ENCODE measurements at regions not wholly inside any gene's neighbourhood (a gene's known extent, or its start where the extent isn't known, plus 50 kb on each side); places are given as distances from the start of the nearest gene placed in this dataset.
"Not testable (repeated sequence)": the region's sequence is repeated elsewhere in the genome, so short reads cannot be mapped to it uniquely, and the experiment has no call there.

DNA sequence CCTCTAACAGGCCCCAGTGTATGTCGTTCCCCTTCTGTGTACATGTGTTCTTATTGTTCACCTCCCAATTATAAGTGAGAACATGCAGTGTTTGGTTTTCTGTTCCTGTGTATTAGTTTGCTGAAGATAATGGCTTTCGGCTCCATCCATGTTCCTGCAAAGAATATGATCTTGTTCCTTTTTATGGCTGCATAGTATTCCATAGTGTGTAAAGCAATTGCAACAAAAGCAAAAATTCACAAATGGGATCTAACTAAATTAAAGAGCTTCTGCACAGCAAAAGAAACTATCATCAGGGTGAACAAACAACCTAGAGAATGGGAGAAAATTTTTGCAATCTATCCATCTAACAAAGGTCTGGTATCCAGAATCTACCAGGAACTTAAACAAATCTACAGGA, 102.2 kb upstream of the ZNF92 start:
- H3K36me3 ChIP-seq (ENCODE audit: insufficient read depth, low read length); DNase-seq; H3K4me3 Mint-ChIP-seq; H3K9me3 ChIP-seq (ENCODE audit: control insufficient read depth in 1 of 2, low read length in 2 of 2); intact Hi-C loops (cut with micrococcal nuclease); POLR2A ChIA-PET (ENCODE audit: partially characterized antibody); H3K27ac ChIP-seq (ENCODE audit: low read depth, low read length); H3K27me3 ChIP-seq (ENCODE audit: insufficient read depth, low read length); H3K4me3 ChIP-seq (ENCODE audit: low read length in 2 of 2); H3K36me3 Mint-ChIP-seq; H3K27ac Mint-ChIP-seq: not testable (repeated sequence)
- H3K4me1 ChIP-seq (ENCODE audit: insufficient read depth, low read length), result peaks cover 12% of the 10 kb centered on the region
- H3K9me3 Mint-ChIP-seq, result peaks cover 2 to 37% (median 23%) of the 10 kb centered on the region in 8 donors
- CTCF ChIA-PET (ENCODE audit: partially characterized antibody), result interaction anchor here (0.8 to 1.0 kb wide), 2 partner anchors 19 to 55 kb away, joined by 3 read pairs; no protein-coding TSS in a partner anchor
- H3K4me1 Mint-ChIP-seq, result peaks cover 4 to 16% (median 10%) of the 10 kb centered on the region in 4 donors
- peaks cover 34 to 37% of the 10 kb centered on the region in 2 donors for H3K27me3 Mint-ChIP-seq

GRCh38 chr7:65269150-65269856, 104.4 kb upstream of the ZNF92 start:
- POLR2A ChIA-PET (ENCODE audit: partially characterized antibody), result no interaction called here
- DNase-seq, result no peak
- Histone ChIP-seq H3K9me3 (ENCODE audit: control insufficient read depth in 1 of 2, low read length in 2 of 2) (peaks cover 0 to under 1% of the 10 kb centered on the region in 2 donors), H3K4me3 (ENCODE audit: low read length in 2 of 2) (peak overlapping the region in 1 of 2 donors; percentile 8), H3K27ac (ENCODE audit: low read depth, low read length) (no peak overlapping the region), H3K27me3 (ENCODE audit: insufficient read depth, low read length) (peaks cover 7% of the 10 kb centered on the region), H3K36me3 (ENCODE audit: insufficient read depth, low read length) (no peaks in the 10 kb centered on the region), H3K4me1 (ENCODE audit: insufficient read depth, low read length) (peaks cover 12% of the 10 kb centered on the region)
- H3K9me3 Mint-ChIP-seq, result peaks cover 0 to 17% (median 9%) of the 10 kb centered on the region in 8 donors
- CTCF ChIA-PET (ENCODE audit: partially characterized antibody), result no interaction called here
- peaks cover 26 to 27% of the 10 kb centered on the region in 2 donors for H3K27me3 Mint-ChIP-seq
- no peaks in the 10 kb centered on the region for H3K36me3 Mint-ChIP-seq
- no peak overlapping the region for H3K27ac Mint-ChIP-seq
- peak overlapping the region; percentile 52 to 89 (median 81) for H3K4me3 Mint-ChIP-seq
- H3K4me1 Mint-ChIP-seq, result peaks cover 4 to 16% (median 10%) of the 10 kb centered on the region in 4 donors
- intact Hi-C loops (cut with micrococcal nuclease), result no loop called here

- peaks cover 7% of the 10 kb centered on the region for H3K27me3 ChIP-seq (ENCODE audit: insufficient read depth, low read length)
- H3K27me3 Mint-ChIP-seq, result peaks cover 26 to 27% of the 10 kb centered on the region in 2 donors
- H3K9me3 ChIP-seq (ENCODE audit: control insufficient read depth in 1 of 2, low read length in 2 of 2), result no peaks in the 10 kb centered on the region
- no peaks in the 10 kb centered on the region for H3K36me3 Mint-ChIP-seq
- H3K36me3 ChIP-seq (ENCODE audit: insufficient read depth, low read length), result no peaks in the 10 kb centered on the region
- H3K4me3 Mint-ChIP-seq, result peak overlapping the region in 7 of 8 donors; percentile 75 to 89 (median 83)
- no peak for DNase-seq
- intact Hi-C loops (cut with micrococcal nuclease), result no loop called here
- H3K27ac Mint-ChIP-seq, result no peak overlapping the region
- POLR2A ChIA-PET (ENCODE audit: partially characterized antibody), result no interaction called here
- H3K4me1 Mint-ChIP-seq, result peaks cover 4 to 16% (median 10%) of the 10 kb centered on the region in 4 donors
- no peak overlapping the region for H3K4me3 ChIP-seq (ENCODE audit: low read length in 2 of 2)
- CTCF ChIA-PET (ENCODE audit: partially characterized antibody), result no interaction called here
- peaks cover 12% of the 10 kb centered on the region for H3K4me1 ChIP-seq (ENCODE audit: insufficient read depth, low read length)
- peaks cover 0 to 14% (median 5%) of the 10 kb centered on the region in 8 donors for H3K9me3 Mint-ChIP-seq
- no peak overlapping the region for H3K27ac ChIP-seq (ENCODE audit: low read depth, low read length)
Measured at GRCh38 chr7:65268782-65269149, 104.9 kb upstream of the ZNF92 start.

- Histone ChIP-seq H3K27ac (ENCODE audit: low read depth, low read length) (no peak overlapping the region), H3K36me3 (ENCODE audit: insufficient read depth, low read length) (no peaks in the 10 kb centered on the region), H3K27me3 (ENCODE audit: insufficient read depth, low read length) (peaks cover 7% of the 10 kb centered on the region), H3K4me3 (ENCODE audit: low read length in 2 of 2) (no peak overlapping the region), H3K9me3 (ENCODE audit: control insufficient read depth in 1 of 2, low read length in 2 of 2) (no peaks in the 10 kb centered on the region), H3K4me1 (ENCODE audit: insufficient read depth, low read length) (peaks cover 12% of the 10 kb centered on the region)
- Mint-ChIP-seq H3K9me3 (peaks cover 0 to 1% (median 0%) of the 10 kb centered on the region in 8 donors), H3K36me3 (no peaks in the 10 kb centered on the region), H3K27ac (no peak overlapping the region), H3K27me3 (peaks cover 14 to 16% of the 10 kb centered on the region in 2 donors), H3K4me3 (no peak overlapping the region), H3K4me1 (peaks cover 4 to 16% (median 10%) of the 10 kb centered on the region in 4 donors)
- intact Hi-C loops (cut with micrococcal nuclease), result no loop called here
- POLR2A ChIA-PET (ENCODE audit: partially characterized antibody), result no interaction called here
- CTCF ChIA-PET (ENCODE audit: partially characterized antibody), result no interaction called here
- DNase-seq, result no peak
Measured at GRCh38 chr7:65265933-65266519, 107.6 kb upstream of the ZNF92 start.

- Mint-ChIP-seq H3K36me3 (no peaks in the 10 kb centered on the region), H3K9me3 (peaks cover 0 to 1% (median 0%) of the 10 kb centered on the region in 8 donors), H3K4me3 (no peak overlapping the region), H3K4me1 (peaks cover 0 to 4% (median 4%) of the 10 kb centered on the region in 4 donors), H3K27ac (no peak overlapping the region), H3K27me3 (peaks cover 6 to 11% of the 10 kb centered on the region in 2 donors)
- Histone ChIP-seq H3K27ac (ENCODE audit: low read depth, low read length) (no peak overlapping the region), H3K27me3 (ENCODE audit: insufficient read depth, low read length) (no peaks in the 10 kb centered on the region), H3K36me3 (ENCODE audit: insufficient read depth, low read length) (no peaks in the 10 kb centered on the region), H3K9me3 (ENCODE audit: control insufficient read depth in 1 of 2, low read length in 2 of 2) (no peaks in the 10 kb centered on the region), H3K4me3 (ENCODE audit: low read length in 2 of 2) (no peak overlapping the region), H3K4me1 (ENCODE audit: insufficient read depth, low read length) (peaks cover 4% of the 10 kb centered on the region)
- intact Hi-C loops (cut with micrococcal nuclease), result no loop called here
- no peak for DNase-seq
- CTCF ChIA-PET (ENCODE audit: partially characterized antibody), result no interaction called here
- POLR2A ChIA-PET (ENCODE audit: partially characterized antibody), result no interaction called here
Measured at GRCh38 chr7:65264258-65264657, 109.4 kb upstream of the ZNF92 start.

DNA sequence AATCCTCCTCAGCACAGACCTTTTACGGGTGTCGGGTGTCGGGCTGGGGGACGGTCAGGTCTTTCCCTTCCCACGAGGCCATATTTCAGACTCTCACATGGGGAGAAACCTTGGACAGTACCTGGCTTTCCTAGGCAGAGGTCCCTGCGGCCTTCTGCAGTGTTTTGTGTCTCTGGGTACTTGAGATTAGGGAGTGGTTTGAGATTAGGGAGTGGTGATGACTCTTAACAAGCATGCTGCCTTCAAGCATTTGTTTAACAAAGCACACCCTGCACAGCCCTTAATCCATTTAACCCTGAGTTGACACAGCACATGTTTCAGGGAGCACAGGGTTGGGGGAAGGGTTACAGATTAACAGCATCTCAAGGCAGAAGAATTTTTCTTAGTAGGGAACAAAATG, 113.0 kb upstream of the ZNF92 start:
- H3K4me3 ChIP-seq (ENCODE audit: low read length in 2 of 2); H3K4me1 Mint-ChIP-seq; H3K36me3 Mint-ChIP-seq; CTCF ChIA-PET (ENCODE audit: partially characterized antibody); intact Hi-C loops (cut with micrococcal nuclease); H3K36me3 ChIP-seq (ENCODE audit: insufficient read depth, low read length); POLR2A ChIA-PET (ENCODE audit: partially characterized antibody); DNase-seq; H3K27me3 ChIP-seq (ENCODE audit: insufficient read depth, low read length); H3K9me3 ChIP-seq (ENCODE audit: control insufficient read depth in 1 of 2, low read length in 2 of 2); H3K4me3 Mint-ChIP-seq; H3K27ac ChIP-seq (ENCODE audit: low read depth, low read length); H3K27ac Mint-ChIP-seq; H3K4me1 ChIP-seq (ENCODE audit: insufficient read depth, low read length); H3K9me3 Mint-ChIP-seq; H3K27me3 Mint-ChIP-seq: not testable (repeated sequence)

GRCh38 chr7:65259864-65260525, 113.7 kb upstream of the ZNF92 start:
- H3K36me3 ChIP-seq (ENCODE audit: insufficient read depth, low read length); H3K27ac Mint-ChIP-seq; POLR2A ChIA-PET (ENCODE audit: partially characterized antibody); H3K4me3 Mint-ChIP-seq; H3K9me3 ChIP-seq (ENCODE audit: control insufficient read depth in 1 of 2, low read length in 2 of 2); H3K27me3 ChIP-seq (ENCODE audit: insufficient read depth, low read length); H3K36me3 Mint-ChIP-seq; H3K4me1 ChIP-seq (ENCODE audit: insufficient read depth, low read length); intact Hi-C loops (cut with micrococcal nuclease); H3K27ac ChIP-seq (ENCODE audit: low read depth, low read length); DNase-seq; H3K4me3 ChIP-seq (ENCODE audit: low read length in 2 of 2); H3K9me3 Mint-ChIP-seq; H3K27me3 Mint-ChIP-seq; H3K4me1 Mint-ChIP-seq; CTCF ChIA-PET (ENCODE audit: partially characterized antibody): not testable (repeated sequence)

Data from CD4-positive, alpha-beta memory T cell (primary cell).